ENCODE measurements at regions not wholly inside any gene's neighbourhood (a gene's known extent, or its start where the extent isn't known, plus 50 kb on each side); places are given as distances from the start of the nearest gene placed in this dataset.

DNA sequence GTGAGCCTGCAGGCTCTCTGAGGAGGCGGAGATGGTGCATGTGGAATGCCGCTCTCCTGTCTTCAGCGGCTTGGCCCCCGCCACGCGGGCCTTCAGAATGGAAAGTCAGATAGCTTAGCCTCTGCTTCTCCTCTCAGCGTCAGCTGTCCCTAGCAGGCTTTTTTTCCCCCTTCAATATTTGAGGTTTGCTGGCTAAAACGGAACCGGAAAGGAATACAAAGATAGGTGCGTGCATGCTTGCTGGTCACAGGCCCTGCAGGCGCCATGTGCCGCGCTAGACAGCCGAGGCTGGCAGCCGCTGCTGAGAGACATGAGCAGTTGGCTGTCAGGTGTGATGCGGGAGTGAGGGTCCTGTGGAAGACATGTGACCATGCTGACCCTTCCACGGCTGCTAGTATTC lies 161.2 kb upstream of the COBL start:
- no peaks in the 10 kb centered on the region for H3K4me1 Mint-ChIP-seq (ENCODE audit: low read depth)
- H3K4me1 ChIP-seq (ENCODE audit: insufficient read depth, low read length): no peaks in the 10 kb centered on the region
- no peaks in the 10 kb centered on the region for H3K9me3 Mint-ChIP-seq

DNA sequence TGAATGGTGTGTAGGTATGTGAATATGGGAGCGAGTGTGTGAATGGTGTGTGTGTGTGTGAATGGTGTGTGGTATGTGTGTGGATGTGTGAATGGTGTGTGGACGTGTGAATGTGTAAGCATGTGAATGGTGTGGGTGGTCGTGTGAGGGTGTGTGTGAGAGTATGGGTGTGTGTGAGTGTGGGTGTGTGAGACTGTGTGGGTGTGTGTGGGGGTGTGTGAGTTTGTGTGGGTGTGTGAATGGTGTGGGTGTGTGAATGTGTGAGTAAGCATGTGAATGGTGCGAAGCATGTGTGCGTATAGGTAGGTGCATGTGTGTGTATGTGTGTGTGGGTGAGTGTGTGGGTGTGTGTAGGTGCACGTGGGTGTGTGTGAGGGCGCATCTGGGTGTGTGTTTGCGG lies 160.7 kb upstream of the COBL start:
- Mint-ChIP-seq H3K9me3 (no peaks in the 10 kb centered on the region), H3K4me3 (no peak overlapping the region), H3K27ac (no peak overlapping the region), H3K27me3 (peaks cover 8% of the 10 kb centered on the region), H3K4me1 (ENCODE audit: low read depth) (no peaks in the 10 kb centered on the region), H3K36me3 (ENCODE audit: low read depth) (no peaks in the 10 kb centered on the region)
- ChIA-PET CTCF (no interaction called here), POLR2A (no interaction called here)
- H3K27me3 ChIP-seq (ENCODE audit: control insufficient read depth in 1 of 2, insufficient read depth in 2 of 2, low read length in 2 of 2): no peaks in the 10 kb centered on the region
- H3K4me1 ChIP-seq (ENCODE audit: insufficient read depth, low read length): no peaks in the 10 kb centered on the region
- H3K36me3 ChIP-seq (ENCODE audit: insufficient read depth, low read length): no peaks in the 10 kb centered on the region
- TF ChIP-seq, protein P1, sequence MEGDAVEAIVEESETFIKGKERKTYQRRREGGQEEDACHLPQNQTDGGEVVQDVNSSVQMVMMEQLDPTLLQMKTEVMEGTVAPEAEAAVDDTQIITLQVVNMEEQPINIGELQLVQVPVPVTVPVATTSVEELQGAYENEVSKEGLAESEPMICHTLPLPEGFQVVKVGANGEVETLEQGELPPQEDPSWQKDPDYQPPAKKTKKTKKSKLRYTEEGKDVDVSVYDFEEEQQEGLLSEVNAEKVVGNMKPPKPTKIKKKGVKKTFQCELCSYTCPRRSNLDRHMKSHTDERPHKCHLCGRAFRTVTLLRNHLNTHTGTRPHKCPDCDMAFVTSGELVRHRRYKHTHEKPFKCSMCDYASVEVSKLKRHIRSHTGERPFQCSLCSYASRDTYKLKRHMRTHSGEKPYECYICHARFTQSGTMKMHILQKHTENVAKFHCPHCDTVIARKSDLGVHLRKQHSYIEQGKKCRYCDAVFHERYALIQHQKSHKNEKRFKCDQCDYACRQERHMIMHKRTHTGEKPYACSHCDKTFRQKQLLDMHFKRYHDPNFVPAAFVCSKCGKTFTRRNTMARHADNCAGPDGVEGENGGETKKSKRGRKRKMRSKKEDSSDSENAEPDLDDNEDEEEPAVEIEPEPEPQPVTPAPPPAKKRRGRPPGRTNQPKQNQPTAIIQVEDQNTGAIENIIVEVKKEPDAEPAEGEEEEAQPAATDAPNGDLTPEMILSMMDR (IDR thresholded peaks at IDR 0.05): no peak
- no peak for DNase-seq
- H3K4me3 ChIP-seq (ENCODE audit: low read length): no peak overlapping the region
- no peak overlapping the region for H3K27ac ChIP-seq (ENCODE audit: low read depth in 1 of 2, low read length in 2 of 2)
- H3K9me3 ChIP-seq (ENCODE audit: control insufficient read depth in 1 of 2, insufficient read depth in 1 of 2, low read length in 2 of 2): peaks cover 0 to 37% of the 10 kb centered on the region in 2 experiments
- intact Hi-C loops (cut with DNase I, micrococcal nuclease): no loop called here
- ATAC-seq (ENCODE audit: poor library complexity): no peak

More for the DNA sequence above, 161.2 kb upstream of the COBL start:
- H3K36me3 Mint-ChIP-seq (ENCODE audit: low read depth): no peaks in the 10 kb centered on the region
- ATAC-seq (ENCODE audit: poor library complexity): no peak
- intact Hi-C loops (cut with DNase I, micrococcal nuclease): no loop called here
- peaks cover 4% of the 10 kb centered on the region for H3K27me3 Mint-ChIP-seq
- H3K4me3 Mint-ChIP-seq: no peak overlapping the region
- POLR2A ChIA-PET: no interaction called here
- Histone ChIP-seq H3K9me3 (ENCODE audit: control insufficient read depth in 1 of 2, insufficient read depth in 1 of 2, low read length in 2 of 2) (peaks cover 0 to 38% of the 10 kb centered on the region in 2 experiments), H3K27ac (ENCODE audit: low read depth in 1 of 2, low read length in 2 of 2) (no peak overlapping the region), H3K36me3 (ENCODE audit: insufficient read depth, low read length) (no peaks in the 10 kb centered on the region), H3K27me3 (ENCODE audit: control insufficient read depth in 1 of 2, insufficient read depth in 2 of 2, low read length in 2 of 2) (no peaks in the 10 kb centered on the region), H3K4me3 (ENCODE audit: low read length) (no peak overlapping the region)
- CTCF ChIA-PET: no interaction called here
- no peak for DNase-seq
- TF ChIP-seq, protein P1 (IDR thresholded peaks at IDR 0.05): no peak
- H3K27ac Mint-ChIP-seq: no peak overlapping the region

- Mint-ChIP-seq H3K4me1 (ENCODE audit: low read depth) (no peaks in the 10 kb centered on the region), H3K36me3 (ENCODE audit: low read depth) (no peaks in the 10 kb centered on the region), H3K4me3 (no peak overlapping the region), H3K27me3 (peaks cover 10% of the 10 kb centered on the region), H3K9me3 (no peaks in the 10 kb centered on the region), H3K27ac (no peak overlapping the region)
- H3K27ac ChIP-seq (ENCODE audit: low read depth in 1 of 2, low read length in 2 of 2): no peak overlapping the region
- TF ChIP-seq, protein P1 (IDR thresholded peaks at IDR 0.05): no peak
- no peak for ATAC-seq (ENCODE audit: poor library complexity)
- CTCF ChIA-PET: interaction anchor here (0.6 kb wide), 1 partner anchor 99 kb away, joined by 3 read pairs; no protein-coding TSS in a partner anchor
- POLR2A ChIA-PET: no interaction called here
- peaks cover 0 to 47% of the 10 kb centered on the region in 2 experiments for H3K9me3 ChIP-seq (ENCODE audit: control insufficient read depth in 1 of 2, insufficient read depth in 1 of 2, low read length in 2 of 2)
- intact Hi-C loops (cut with DNase I, micrococcal nuclease): no loop called here
- H3K27me3 ChIP-seq (ENCODE audit: control insufficient read depth in 1 of 2, insufficient read depth in 2 of 2, low read length in 2 of 2): peaks cover 0 to 6% of the 10 kb centered on the region in 2 experiments
- H3K36me3 ChIP-seq (ENCODE audit: insufficient read depth, low read length): no peaks in the 10 kb centered on the region
- H3K4me3 ChIP-seq (ENCODE audit: low read length): no peak overlapping the region
- H3K4me1 ChIP-seq (ENCODE audit: insufficient read depth, low read length): no peaks in the 10 kb centered on the region
- no peak for DNase-seq
Measured at GRCh38 chr7:51476026-51476425, 159.4 kb upstream of the COBL start.

Measured in CD4-positive, alpha-beta T cell (primary cell).